ENCODE measurements at regions not wholly inside any gene's neighbourhood (a gene's known extent, or its start where the extent isn't known, plus 50 kb on each side); places are given as distances from the start of the nearest gene placed in this dataset.

- TF ChIP-seq EZH2 (IDR thresholded peaks at IDR 0.05) (no peak), POLR2AphosphoS5 (IDR thresholded peaks at IDR 0.05; ENCODE audit: borderline replicate concordance, low read depth, low read length) (no peak)
These were observed 511.3 kb downstream of the QKI start for GRCh38 chr6:163925839-163926238.
